Endothelial cell of umbilical vein (primary cell): ENCODE measurements at regions not wholly inside any gene's neighbourhood (a gene's known extent, or its start where the extent isn't known, plus 50 kb on each side); places are given as distances from the start of the nearest gene placed in this dataset.

Experiments
- BruUV-seq: library from RNA; stranded (reverse); fragments of 400-500 nt; replicated peaks from 2 replicates; lab custom pipeline; 2021; lab: Mats Ljungman, UMichigan
- CTCF ChIA-PET: fragments of 300-600, 350-600 bp; sonication (Branson Sonifier 250); formaldehyde crosslinking; loops from one replicate; lab custom pipeline; 2021; ENCODE audit warnings: antibody characterized with exemption, inconsistent platforms; lab: Charles Lee
- POLR2A ChIA-PET: fragments of 300-600, 350-600 bp; sonication (Branson Sonifier 250); formaldehyde crosslinking; loops from one replicate; lab custom pipeline; 2021; ENCODE audit warnings: antibody characterized with exemption, inconsistent platforms; lab: Charles Lee
- DNase-seq: peaks from one replicate; pipeline ENCODE4 v3.0.0-alpha.2; 2011; ENCODE audit warnings: low read depth, low spot score
- FAIRE-seq: peaks from 2 replicates; lab custom pipeline; 2011; peaks lifted over from hg19 to GRCh38; lab: Jason Lieb, UNC
- H2AFZ ChIP-seq: 2 replicates; pipeline ENCODE4 v1.6.0; 2012; ENCODE audit warnings: low read depth, low read length, control low read depth, inconsistent platforms
- H3K27ac ChIP-seq: 2 replicates; pipeline ENCODE4 v1.5.1; 2011; ENCODE audit warnings: low read depth, mild to moderate bottlenecking, control low read depth, low read length, moderate library complexity; ENCODE audit not compliant: insufficient read depth
- H3K27me3 ChIP-seq, 2 experiments: 2 replicates each; pipeline versions ENCODE4 v1.6.0 to v1.6.1; 2011; ENCODE audit warnings: low read length in 2 of 2, mixed read lengths in 1 of 2; ENCODE audit not compliant: control insufficient read depth in 2 of 2, insufficient read depth in 2 of 2
- H3K36me3 ChIP-seq, 2 experiments: 2 replicates in 1 of 2; 3 replicates in 1 of 2; pipeline ENCODE4 v1.5.1; 2011; ENCODE audit warnings: low read length in 2 of 2, mild to moderate bottlenecking in 1 of 2, moderate library complexity in 1 of 2; ENCODE audit not compliant: control insufficient read depth in 2 of 2, insufficient read depth in 2 of 2; ENCODE audit errors: extremely low read depth in 1 of 2
- H3K4me1 ChIP-seq: 3 replicates; pipeline ENCODE4 v1.5.1; 2011; ENCODE audit warnings: mild to moderate bottlenecking, low read length; ENCODE audit not compliant: control insufficient read depth, insufficient read depth; ENCODE audit errors: extremely low read depth
- H3K4me2 ChIP-seq: 2 replicates; pipeline ENCODE4 v1.6.1; 2011; ENCODE audit warnings: low read length, control low read depth, mixed read lengths; ENCODE audit not compliant: insufficient read depth
- H3K4me3 ChIP-seq, 3 experiments: fragments of 200-600 bp in 1 of 3; sonication (generic), shearing (Covaris generic) in 1 of 3; replicated peaks in 1 of 3; 2 replicates each; pipeline ENCODE4 v1.5.1; 2011 to 2016; ENCODE audit warnings: control low read depth in 3 of 3, low read length in 3 of 3, mild to moderate bottlenecking in 2 of 3, inconsistent platforms in 1 of 3, low read depth in 1 of 3, moderate library complexity in 1 of 3; ENCODE audit not compliant: insufficient read depth in 1 of 3
- H3K79me2 ChIP-seq: 2 replicates; pipeline ENCODE4 v1.6.0; 2012; ENCODE audit warnings: low read length, inconsistent platforms; ENCODE audit not compliant: control insufficient read depth, insufficient read depth
- H3K9ac ChIP-seq: replicated peaks from 2 replicates; pipeline ENCODE3; 2011; ENCODE audit warnings: low read length, control low read depth; ENCODE audit not compliant: insufficient read depth; ENCODE audit errors: extremely low read depth
- H3K9me1 ChIP-seq: replicated peaks from 3 replicates; pipeline ENCODE4 v1.6.0; 2011; ENCODE audit warnings: mild to moderate bottlenecking, low read length; ENCODE audit not compliant: control insufficient read depth, insufficient read depth; ENCODE audit errors: extremely low read depth
- H3K9me3 ChIP-seq: replicated peaks from 2 replicates; pipeline ENCODE4 v1.5.1; 2012; ENCODE audit warnings: low read length, inconsistent platforms; ENCODE audit not compliant: control insufficient read depth, insufficient read depth
- H4K20me1 ChIP-seq: replicated peaks from 2 replicates; pipeline ENCODE3; 2011; ENCODE audit warnings: mild to moderate bottlenecking, low read length; ENCODE audit not compliant: control insufficient read depth, insufficient read depth; ENCODE audit errors: extremely low read depth
- EZH2 ChIP-seq: IDR thresholded peaks from 2 replicates; pipeline ENCODE4 v1.6.1; 2012; ENCODE audit warnings: borderline replicate concordance, low read depth, mild to moderate bottlenecking, moderate library complexity, low read length, inconsistent platforms; ENCODE audit not compliant: severe bottlenecking
- FOS ChIP-seq: IDR thresholded peaks from 2 replicates; pipeline ENCODE4 v1.6.1; 2011; ENCODE audit warnings: mild to moderate bottlenecking, low read length, moderate library complexity, borderline replicate concordance; ENCODE audit not compliant: insufficient read depth
- GATA2 ChIP-seq: IDR thresholded peaks from 2 replicates; pipeline ENCODE4 v1.7.0; 2011; ENCODE audit warnings: low read depth, mild to moderate bottlenecking, moderate library complexity, mixed read lengths, low read length; ENCODE audit not compliant: insufficient read length, insufficient read depth
- JUN ChIP-seq: IDR thresholded peaks from 2 replicates; pipeline ENCODE4 v1.6.1; 2011; ENCODE audit warnings: borderline replicate concordance, low read depth; ENCODE audit not compliant: insufficient read length, insufficient read depth
- MYC ChIP-seq: IDR thresholded peaks from one replicate; pipeline ENCODE4 v1.6.1; 2011; ENCODE audit warnings: mild to moderate bottlenecking, low read depth, low read length
- POLR2A ChIP-seq: IDR thresholded peaks from 2 replicates; pipeline ENCODE4 v1.6.1; 2012; ENCODE audit warnings: low read depth, mild to moderate bottlenecking, control low read depth, low read length
- POLR2AphosphoS5 ChIP-seq: IDR thresholded peaks from 2 replicates; pipeline ENCODE4 v1.6.1; 2012; ENCODE audit warnings: low read depth, mild to moderate bottlenecking, control low read depth, low read length, moderate library complexity; ENCODE audit not compliant: insufficient read depth
- dilution Hi-C: fragments of 300-500 bp; cut with MboI; formaldehyde crosslinking; loops from one replicate; pipeline ENCODE4 v1.15.0; 2019; ENCODE audit warnings: low sequenced_read_pairs; ENCODE audit not compliant: extremely low pct_ligation_motif_present
- intact Hi-C: fragments of 100-400 bp; cut with micrococcal nuclease; formaldehyde crosslinking; loops from one replicate; pipeline ENCODE4 v1.10.0; 2022
- TF ChIP-seq, protein P1 (sequence below), 2 donors: IDR thresholded peaks; 1 replicate in 1 of 2; 2 replicates in 1 of 2; pipeline ENCODE4 v1.5.1; 2011; ENCODE audit warnings: low read length in 2 of 2, mild to moderate bottlenecking in 2 of 2, moderate library complexity in 2 of 2, control low read depth in 1 of 2, inconsistent platforms in 1 of 2, low read depth in 1 of 2; ENCODE audit not compliant: insufficient read depth in 1 of 2; ENCODE audit errors: extremely low read depth in 1 of 2
- TF ChIP-seq, protein P2 (sequence below): IDR thresholded peaks from 2 replicates; pipeline ENCODE4 v1.6.1; 2011; ENCODE audit not compliant: insufficient read depth, insufficient read length

DNA sequence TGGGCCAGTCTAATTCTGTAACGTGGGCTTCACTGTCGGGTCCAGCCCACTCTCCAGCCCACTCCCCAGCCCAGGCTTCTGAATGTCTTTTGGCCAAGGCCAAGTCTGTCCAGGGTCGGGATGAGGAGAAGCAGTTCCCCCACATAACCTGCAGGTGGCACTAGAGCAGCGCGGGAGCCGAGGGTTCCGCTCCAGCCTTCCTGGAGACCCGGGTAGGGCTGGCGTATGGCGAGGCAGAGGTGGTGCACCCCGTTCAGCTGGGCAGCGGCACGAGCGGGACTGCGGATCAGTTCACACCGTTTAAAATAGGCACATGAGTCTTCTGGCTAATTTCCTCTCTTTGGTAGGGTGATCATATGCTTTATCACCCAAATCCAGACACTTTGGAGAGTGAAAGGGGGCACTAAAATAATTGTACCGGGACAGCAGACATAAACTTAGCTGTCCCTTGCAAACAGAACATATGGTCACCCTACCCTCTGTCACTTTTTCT is 185.9 kb downstream of the MSX2 start:
- Histone ChIP-seq H2AFZ (peak overlapping the region; percentile 38), H3K9me1 (no peaks in the 10 kb centered on the region), H3K4me1 (no peaks in the 10 kb centered on the region), H3K79me2 (no peaks in the 10 kb centered on the region), H3K36me3 (no peaks in the 10 kb centered on the region), H3K27me3 (no peaks in the 10 kb centered on the region), H4K20me1 (no peaks in the 10 kb centered on the region), H3K4me3 (no peak overlapping the region), H3K9me3 (no peaks in the 10 kb centered on the region), H3K9ac (no peak overlapping the region), H3K4me2 (no peak overlapping the region), H3K27ac (no peak overlapping the region)
- intact Hi-C loops = loop anchor here (1.0 kb wide), 1 partner anchor 26 kb away; no protein-coding TSS in a partner anchor
- BruUV-seq = no TSS peak
- FAIRE-seq (peak; percentile 84), DNase-seq (peak; percentile 3)
- dilution Hi-C loops = no loop called here
- CTCF ChIA-PET = no interaction called here
- TF ChIP-seq EZH2 (no peak), POLR2A (no peak), POLR2AphosphoS5 (no peak)
- TF ChIP-seq, protein P1, sequence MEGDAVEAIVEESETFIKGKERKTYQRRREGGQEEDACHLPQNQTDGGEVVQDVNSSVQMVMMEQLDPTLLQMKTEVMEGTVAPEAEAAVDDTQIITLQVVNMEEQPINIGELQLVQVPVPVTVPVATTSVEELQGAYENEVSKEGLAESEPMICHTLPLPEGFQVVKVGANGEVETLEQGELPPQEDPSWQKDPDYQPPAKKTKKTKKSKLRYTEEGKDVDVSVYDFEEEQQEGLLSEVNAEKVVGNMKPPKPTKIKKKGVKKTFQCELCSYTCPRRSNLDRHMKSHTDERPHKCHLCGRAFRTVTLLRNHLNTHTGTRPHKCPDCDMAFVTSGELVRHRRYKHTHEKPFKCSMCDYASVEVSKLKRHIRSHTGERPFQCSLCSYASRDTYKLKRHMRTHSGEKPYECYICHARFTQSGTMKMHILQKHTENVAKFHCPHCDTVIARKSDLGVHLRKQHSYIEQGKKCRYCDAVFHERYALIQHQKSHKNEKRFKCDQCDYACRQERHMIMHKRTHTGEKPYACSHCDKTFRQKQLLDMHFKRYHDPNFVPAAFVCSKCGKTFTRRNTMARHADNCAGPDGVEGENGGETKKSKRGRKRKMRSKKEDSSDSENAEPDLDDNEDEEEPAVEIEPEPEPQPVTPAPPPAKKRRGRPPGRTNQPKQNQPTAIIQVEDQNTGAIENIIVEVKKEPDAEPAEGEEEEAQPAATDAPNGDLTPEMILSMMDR (IDR thresholded peaks at IDR 0.05; ENCODE audit: extremely low read depth in 1 of 2, insufficient read depth in 1 of 2, low read depth in 1 of 2, low read length in 2 of 2) = peak; percentile 71 to 82
- POLR2A ChIA-PET = no interaction called here

DNA sequence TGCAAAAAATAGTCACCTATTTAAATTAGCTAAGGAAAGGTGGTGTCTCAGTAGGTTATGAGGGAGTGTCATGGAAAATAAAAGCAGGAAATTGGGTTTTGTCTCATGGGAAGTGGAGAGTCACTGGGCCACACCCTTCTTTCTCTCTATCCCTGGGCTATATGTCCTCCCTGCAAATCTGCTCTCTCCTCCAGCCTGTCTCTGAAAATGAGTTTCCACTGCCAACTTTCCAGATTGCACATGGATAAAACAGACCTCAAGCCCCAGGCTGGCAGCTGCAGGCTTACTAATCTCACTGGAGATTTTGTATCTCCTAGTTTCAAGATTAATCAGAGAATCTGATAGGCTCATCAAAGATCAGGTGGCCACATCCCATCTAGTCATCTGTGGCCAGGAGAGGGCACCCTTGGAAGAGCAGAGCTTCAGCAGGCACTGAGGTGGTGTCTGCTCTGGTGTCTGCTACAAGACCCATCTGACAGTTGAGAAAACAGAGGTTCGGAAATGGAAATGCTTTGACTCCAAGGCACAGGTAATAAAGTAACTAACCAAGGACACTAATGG is 178.9 kb downstream of the MSX2 start:
- ChIA-PET POLR2A (no interaction called here), CTCF (no interaction called here)
- no peaks in the 10 kb centered on the region for H3K4me1 ChIP-seq
- H3K27ac ChIP-seq = no peak overlapping the region
- H4K20me1 ChIP-seq = no peaks in the 10 kb centered on the region
- H3K79me2 ChIP-seq = no peaks in the 10 kb centered on the region
- H3K4me2 ChIP-seq = no peak overlapping the region
- no peaks in the 10 kb centered on the region for H3K36me3 ChIP-seq
- H3K4me3 ChIP-seq = no peak overlapping the region
- intact Hi-C loops (no loop called here), dilution Hi-C loops (no loop called here)
- TF ChIP-seq GATA2 = no peak
- no peak for TF ChIP-seq JUN
- TF ChIP-seq POLR2A = no peak
- TF ChIP-seq MYC = no peak
- TF ChIP-seq FOS = no peak
- TF ChIP-seq, protein P2, sequence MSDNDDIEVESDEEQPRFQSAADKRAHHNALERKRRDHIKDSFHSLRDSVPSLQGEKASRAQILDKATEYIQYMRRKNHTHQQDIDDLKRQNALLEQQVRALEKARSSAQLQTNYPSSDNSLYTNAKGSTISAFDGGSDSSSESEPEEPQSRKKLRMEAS = no peak
- TF ChIP-seq EZH2 = no peak
- TF ChIP-seq, protein P1 (IDR thresholded peaks at IDR 0.05; ENCODE audit: extremely low read depth in 1 of 2, insufficient read depth in 1 of 2, low read depth in 1 of 2, low read length in 2 of 2) = no peak
- H3K27me3 ChIP-seq = no peaks in the 10 kb centered on the region
- no TSS peak for BruUV-seq
- no peak overlapping the region for H3K9ac ChIP-seq
- no peaks in the 10 kb centered on the region for H3K9me1 ChIP-seq
- FAIRE-seq (no peak), DNase-seq (no peak)
- H3K9me3 ChIP-seq = peaks cover 4% of the 10 kb centered on the region
- no peak overlapping the region for H2AFZ ChIP-seq
